Left ventricle myocardium inferior (tissue), 1 donor: ENCODE measurements at regions not wholly inside any gene's neighbourhood (a gene's known extent, or its start where the extent isn't known, plus 50 kb on each side); places are given as distances from the start of the nearest gene placed in this dataset.

Source experiments
- DNase-seq: peaks from one replicate; pipeline ENCODE4 v3.0.0-alpha.2; 2020
- H3K27ac ChIP-seq: fragments of 200-600 bp; replicated peaks from 2 replicates; pipeline ENCODE4 v1.8.0; 2021
- H3K27me3 ChIP-seq: fragments of 200-600 bp; 2 replicates; pipeline ENCODE4 v1.8.0; 2021; ENCODE audit warnings: low read depth
- H3K36me3 ChIP-seq: fragments of 200-600 bp; 2 replicates; pipeline ENCODE4 v1.8.0; 2021
- H3K4me1 ChIP-seq: fragments of 200-600 bp; 2 replicates; pipeline ENCODE4 v1.8.0; 2021
- H3K4me3 ChIP-seq: fragments of 200-600 bp; 2 replicates; pipeline ENCODE4 v1.8.0; 2021; ENCODE audit warnings: mild to moderate bottlenecking, moderate library complexity
- H3K9me3 ChIP-seq: fragments of 200-600 bp; replicated peaks from 2 replicates; pipeline ENCODE4 v1.8.0; 2021
- intact Hi-C: fragments of 100-400 bp; cut with micrococcal nuclease; formaldehyde crosslinking; loops from one replicate; pipeline ENCODE4 v1.11.0; 2022
- TF ChIP-seq, protein P1 (sequence below): fragments of 200-600 bp; IDR thresholded peaks from 2 replicates; pipeline ENCODE4 v1.8.0; 2021; ENCODE audit warnings: antibody characterized with exemption, mild to moderate bottlenecking, borderline replicate concordance
- donor health status: DM: no; HTN: yes; CAD: no; lungs with severe emphysema.

DNA sequence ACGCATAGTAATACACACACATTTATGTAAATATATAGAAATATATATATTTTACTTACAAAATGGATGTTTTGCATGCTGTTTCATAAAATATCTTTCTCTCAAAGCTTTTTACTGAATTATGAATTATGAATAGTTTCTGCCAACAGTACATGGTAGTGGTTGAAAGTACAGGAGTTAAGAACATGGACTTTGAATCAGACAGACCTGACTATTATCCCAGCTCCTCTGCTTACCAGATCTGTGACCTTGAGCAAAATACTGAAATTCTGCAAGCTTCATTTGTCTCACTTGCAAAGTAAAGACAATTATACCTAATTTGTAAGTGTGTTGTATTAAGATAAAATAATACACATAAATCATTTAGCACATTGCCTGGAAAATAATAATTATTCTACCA lies 459.5 kb downstream of the EPM2A start:
- Histone ChIP-seq H3K36me3 (no peaks in the 10 kb centered on the region), H3K9me3 (no peaks in the 10 kb centered on the region), H3K4me3 (no peak overlapping the region), H3K27ac (no peak overlapping the region), H3K4me1 (peaks cover 10% of the 10 kb centered on the region), H3K27me3 (no peaks in the 10 kb centered on the region)
- no peak for DNase-seq
- TF ChIP-seq, protein P1, sequence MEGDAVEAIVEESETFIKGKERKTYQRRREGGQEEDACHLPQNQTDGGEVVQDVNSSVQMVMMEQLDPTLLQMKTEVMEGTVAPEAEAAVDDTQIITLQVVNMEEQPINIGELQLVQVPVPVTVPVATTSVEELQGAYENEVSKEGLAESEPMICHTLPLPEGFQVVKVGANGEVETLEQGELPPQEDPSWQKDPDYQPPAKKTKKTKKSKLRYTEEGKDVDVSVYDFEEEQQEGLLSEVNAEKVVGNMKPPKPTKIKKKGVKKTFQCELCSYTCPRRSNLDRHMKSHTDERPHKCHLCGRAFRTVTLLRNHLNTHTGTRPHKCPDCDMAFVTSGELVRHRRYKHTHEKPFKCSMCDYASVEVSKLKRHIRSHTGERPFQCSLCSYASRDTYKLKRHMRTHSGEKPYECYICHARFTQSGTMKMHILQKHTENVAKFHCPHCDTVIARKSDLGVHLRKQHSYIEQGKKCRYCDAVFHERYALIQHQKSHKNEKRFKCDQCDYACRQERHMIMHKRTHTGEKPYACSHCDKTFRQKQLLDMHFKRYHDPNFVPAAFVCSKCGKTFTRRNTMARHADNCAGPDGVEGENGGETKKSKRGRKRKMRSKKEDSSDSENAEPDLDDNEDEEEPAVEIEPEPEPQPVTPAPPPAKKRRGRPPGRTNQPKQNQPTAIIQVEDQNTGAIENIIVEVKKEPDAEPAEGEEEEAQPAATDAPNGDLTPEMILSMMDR = no peak
- intact Hi-C loops = no loop called here

DNA sequence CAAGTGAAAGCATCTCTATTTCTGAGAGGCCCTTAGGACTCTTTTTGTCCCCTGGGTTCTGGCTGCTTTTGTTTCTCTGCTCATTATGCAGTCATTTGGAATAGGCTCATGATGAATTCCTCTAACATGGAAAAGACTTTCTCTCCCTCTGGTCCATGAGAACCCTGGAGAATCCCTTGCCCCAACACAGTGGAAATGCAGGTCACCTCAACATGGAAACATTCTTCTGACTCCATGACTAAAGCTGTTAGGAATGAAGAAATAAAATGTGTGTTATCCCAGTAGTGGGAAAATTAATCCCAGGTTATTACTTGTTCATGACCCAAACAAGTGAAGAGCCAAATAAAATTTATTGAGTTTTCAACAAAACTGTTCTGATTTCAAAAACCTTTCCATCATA lies 458.6 kb downstream of the EPM2A start:
- TF ChIP-seq, protein P1 = no peak
- no peak overlapping the region for H3K4me3 ChIP-seq
- H3K9me3 ChIP-seq = no peaks in the 10 kb centered on the region
- intact Hi-C loops = no loop called here
- no peak overlapping the region for H3K27ac ChIP-seq
- no peak for DNase-seq
- H3K4me1 ChIP-seq = peaks cover 7% of the 10 kb centered on the region
- no peaks in the 10 kb centered on the region for H3K27me3 ChIP-seq
- H3K36me3 ChIP-seq = no peaks in the 10 kb centered on the region

DNA sequence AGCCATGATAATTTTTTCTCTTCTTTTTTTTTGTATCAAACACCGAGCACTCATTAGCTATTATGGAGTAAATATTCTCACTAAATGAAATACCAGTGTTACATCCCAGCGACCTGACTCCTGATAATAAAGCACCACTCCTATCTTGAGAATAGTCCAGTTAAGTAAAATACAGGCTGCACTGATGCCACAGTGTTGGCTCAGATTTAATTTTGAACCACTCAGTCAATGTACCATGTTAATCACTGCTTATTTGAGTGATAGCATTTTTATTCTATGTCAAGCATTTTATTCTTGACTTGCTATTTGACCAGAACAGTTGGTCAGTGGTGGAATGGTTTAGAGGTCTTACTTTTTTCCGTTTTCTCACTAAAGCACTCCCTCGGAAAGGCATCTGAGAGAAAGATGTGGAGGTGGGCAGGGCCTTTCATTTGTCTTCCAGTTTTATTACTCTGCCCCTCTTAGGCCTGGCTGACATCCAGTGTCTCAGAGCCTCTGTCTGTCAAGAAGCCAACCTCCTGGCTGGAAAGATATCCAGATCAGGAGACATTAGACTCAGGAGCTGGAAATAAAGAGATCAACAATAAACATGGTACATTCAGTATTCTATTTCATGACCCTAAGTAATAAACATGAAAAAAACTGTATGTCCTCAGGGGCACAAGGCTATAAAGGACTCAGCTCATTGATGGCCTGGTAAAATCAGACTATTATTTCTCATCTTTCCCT lies 457.8 kb downstream of the EPM2A start:
- no peak for DNase-seq
- Histone ChIP-seq H3K27ac (peak overlapping the region; percentile 1), H3K36me3 (no peaks in the 10 kb centered on the region), H3K4me3 (no peak overlapping the region), H3K4me1 (peaks cover 7% of the 10 kb centered on the region), H3K9me3 (no peaks in the 10 kb centered on the region), H3K27me3 (no peaks in the 10 kb centered on the region)
- TF ChIP-seq, protein P1 = no peak
- intact Hi-C loops = no loop called here

DNA sequence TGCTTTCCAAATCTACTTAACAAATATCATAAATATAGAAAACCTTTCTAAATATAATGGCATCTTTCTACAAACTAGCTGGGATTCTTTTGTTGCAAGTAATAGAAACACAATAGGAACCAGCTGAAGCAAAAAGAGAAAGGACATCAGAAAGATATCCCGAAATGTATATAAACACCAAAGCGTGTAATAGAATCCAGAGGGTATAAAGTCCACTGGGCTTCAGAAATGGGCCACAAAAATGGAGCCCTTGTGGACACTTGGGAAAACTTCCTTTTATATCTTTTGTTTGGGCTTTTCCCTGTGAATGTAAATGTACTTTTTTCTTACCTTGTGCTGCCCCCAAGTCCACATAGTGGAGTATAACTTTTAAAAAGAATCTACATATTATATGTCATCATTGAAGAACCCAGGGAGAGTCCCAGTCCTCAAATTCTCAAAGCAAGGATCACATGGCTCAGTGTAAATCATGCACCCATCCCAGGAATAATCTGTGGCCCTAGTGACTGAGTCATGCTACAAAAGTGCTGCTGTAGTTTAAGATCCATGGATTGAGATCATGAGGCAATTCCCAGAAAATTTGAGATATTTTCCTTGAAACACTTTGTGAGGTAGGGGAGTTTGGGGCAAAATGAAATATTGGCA lies 457.0 kb downstream of the EPM2A start:
- intact Hi-C loops = no loop called here

DNA sequence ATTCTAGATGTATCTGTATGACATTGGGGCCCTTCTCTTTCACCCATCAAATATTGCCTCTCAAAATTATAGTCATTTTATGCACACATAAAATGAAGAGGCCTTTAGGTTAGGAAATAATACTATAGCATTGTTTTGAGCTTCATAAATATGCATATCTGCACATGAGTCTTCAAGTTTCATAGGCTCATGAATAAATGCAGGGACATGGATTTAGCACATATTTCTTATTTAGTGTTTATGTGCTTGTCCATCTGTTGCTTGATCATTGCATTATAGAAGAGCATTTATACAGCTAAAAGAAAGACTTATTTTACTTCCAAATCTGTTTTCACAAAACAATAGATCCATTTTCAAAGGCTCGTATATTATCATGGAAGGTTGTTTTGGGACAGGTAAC lies 455.8 kb downstream of the EPM2A start:
- H3K27me3 ChIP-seq = no peaks in the 10 kb centered on the region
- no peak for DNase-seq
- H3K27ac ChIP-seq = no peak overlapping the region
- no peaks in the 10 kb centered on the region for H3K36me3 ChIP-seq
- intact Hi-C loops = no loop called here
- H3K4me1 ChIP-seq = peaks cover 7% of the 10 kb centered on the region
- H3K9me3 ChIP-seq = peaks cover 4% of the 10 kb centered on the region
- TF ChIP-seq, protein P1 = no peak
- no peak overlapping the region for H3K4me3 ChIP-seq

More for the DNA sequence above, 457.0 kb downstream of the EPM2A start:
- Histone ChIP-seq H3K36me3 (no peaks in the 10 kb centered on the region), H3K4me3 (no peak overlapping the region), H3K9me3 (no peaks in the 10 kb centered on the region), H3K27ac (no peak overlapping the region), H3K27me3 (no peaks in the 10 kb centered on the region), H3K4me1 (peaks cover 7% of the 10 kb centered on the region)
- TF ChIP-seq, protein P1 = no peak
- no peak for DNase-seq
